Activated naive CD8-positive, alpha-beta T cell (primary cell): ENCODE measurements at regions not wholly inside any gene's neighbourhood (a gene's known extent, or its start where the extent isn't known, plus 50 kb on each side); places are given as distances from the start of the nearest gene placed in this dataset.
"Not testable (repeated sequence)": the region's sequence is repeated elsewhere in the genome, so short reads cannot be mapped to it uniquely, and the experiment has no call there.

Source experiments
- H3K27ac Mint-ChIP-seq: one replicate; pipeline ENCODE4 v1.8.0; 2021; ENCODE audit warnings: mixed read lengths
- H3K27me3 Mint-ChIP-seq: one replicate; pipeline ENCODE4 v1.8.0; 2021; ENCODE audit warnings: mixed read lengths
- H3K36me3 Mint-ChIP-seq: one replicate; pipeline ENCODE4 v1.8.0; 2021; ENCODE audit warnings: mixed read lengths
- H3K4me1 Mint-ChIP-seq: one replicate; pipeline ENCODE4 v1.8.0; 2021; ENCODE audit warnings: low read depth, mixed read lengths
- H3K4me3 Mint-ChIP-seq: one replicate; pipeline ENCODE4 v1.8.0; 2021; ENCODE audit warnings: mild to moderate bottlenecking, mixed read lengths
- H3K9me3 Mint-ChIP-seq: one replicate; pipeline ENCODE4 v1.8.0; 2021; ENCODE audit warnings: low read depth, mixed read lengths

GRCh38 chr3:82110721-82111120, 349.3 kb upstream of the GBE1 start:
- not testable (repeated sequence) for H3K9me3 Mint-ChIP-seq, H3K4me3 Mint-ChIP-seq, H3K27ac Mint-ChIP-seq, H3K27me3 Mint-ChIP-seq, H3K4me1 Mint-ChIP-seq, H3K36me3 Mint-ChIP-seq

GRCh38 chr3:82103241-82103640, 341.8 kb upstream of the GBE1 start:
- no peaks in the 10 kb centered on the region for H3K9me3 Mint-ChIP-seq
- H3K36me3 Mint-ChIP-seq: no peaks in the 10 kb centered on the region
- H3K27ac Mint-ChIP-seq: no peak overlapping the region
- H3K4me1 Mint-ChIP-seq: no peaks in the 10 kb centered on the region
- no peak overlapping the region for H3K4me3 Mint-ChIP-seq
- no peaks in the 10 kb centered on the region for H3K27me3 Mint-ChIP-seq

- H3K4me1 Mint-ChIP-seq: no peaks in the 10 kb centered on the region
- no peaks in the 10 kb centered on the region for H3K27me3 Mint-ChIP-seq
- H3K9me3 Mint-ChIP-seq: no peaks in the 10 kb centered on the region
- no peaks in the 10 kb centered on the region for H3K36me3 Mint-ChIP-seq
- no peak overlapping the region for H3K27ac Mint-ChIP-seq
- H3K4me3 Mint-ChIP-seq: no peak overlapping the region
These were observed 338.9 kb upstream of the GBE1 start for GRCh38 chr3:82100378-82100777.

GRCh38 chr3:82093641-82094040, 332.2 kb upstream of the GBE1 start:
- no peak overlapping the region for H3K27ac Mint-ChIP-seq
- no peaks in the 10 kb centered on the region for H3K4me1 Mint-ChIP-seq
- no peaks in the 10 kb centered on the region for H3K9me3 Mint-ChIP-seq
- H3K36me3 Mint-ChIP-seq: no peaks in the 10 kb centered on the region
- no peaks in the 10 kb centered on the region for H3K27me3 Mint-ChIP-seq
- H3K4me3 Mint-ChIP-seq: no peak overlapping the region

GRCh38 chr3:82088749-82089148, 327.3 kb upstream of the GBE1 start:
- Mint-ChIP-seq H3K27me3 (no peaks in the 10 kb centered on the region), H3K27ac (no peak overlapping the region), H3K9me3 (no peaks in the 10 kb centered on the region), H3K4me1 (no peaks in the 10 kb centered on the region), H3K36me3 (no peaks in the 10 kb centered on the region), H3K4me3 (no peak overlapping the region)

GRCh38 chr3:82087958-82088357, 326.5 kb upstream of the GBE1 start:
- Mint-ChIP-seq H3K4me3 (no peak overlapping the region), H3K4me1 (no peaks in the 10 kb centered on the region), H3K36me3 (no peaks in the 10 kb centered on the region), H3K9me3 (no peaks in the 10 kb centered on the region), H3K27me3 (no peaks in the 10 kb centered on the region), H3K27ac (no peak overlapping the region)

GRCh38 chr3:82085851-82086475, 324.5 kb upstream of the GBE1 start:
- no peaks in the 10 kb centered on the region for H3K36me3 Mint-ChIP-seq
- H3K27me3 Mint-ChIP-seq: no peaks in the 10 kb centered on the region
- no peak overlapping the region for H3K27ac Mint-ChIP-seq
- no peaks in the 10 kb centered on the region for H3K9me3 Mint-ChIP-seq
- no peak overlapping the region for H3K4me3 Mint-ChIP-seq
- H3K4me1 Mint-ChIP-seq: no peaks in the 10 kb centered on the region

GRCh38 chr3:82085356-82085755, 323.9 kb upstream of the GBE1 start:
- no peaks in the 10 kb centered on the region for H3K4me1 Mint-ChIP-seq
- no peaks in the 10 kb centered on the region for H3K27me3 Mint-ChIP-seq
- no peak overlapping the region for H3K4me3 Mint-ChIP-seq
- H3K36me3 Mint-ChIP-seq: no peaks in the 10 kb centered on the region
- H3K9me3 Mint-ChIP-seq: no peaks in the 10 kb centered on the region
- no peak overlapping the region for H3K27ac Mint-ChIP-seq

GRCh38 chr3:82084824-82085223, 323.4 kb upstream of the GBE1 start:
- no peak overlapping the region for H3K27ac Mint-ChIP-seq
- H3K4me3 Mint-ChIP-seq: no peak overlapping the region
- H3K36me3 Mint-ChIP-seq: no peaks in the 10 kb centered on the region
- no peaks in the 10 kb centered on the region for H3K27me3 Mint-ChIP-seq
- no peaks in the 10 kb centered on the region for H3K9me3 Mint-ChIP-seq
- no peaks in the 10 kb centered on the region for H3K4me1 Mint-ChIP-seq

GRCh38 chr3:82082796-82083195, 321.4 kb upstream of the GBE1 start:
- no peaks in the 10 kb centered on the region for H3K27me3 Mint-ChIP-seq
- H3K36me3 Mint-ChIP-seq: no peaks in the 10 kb centered on the region
- H3K9me3 Mint-ChIP-seq: no peaks in the 10 kb centered on the region
- no peak overlapping the region for H3K4me3 Mint-ChIP-seq
- H3K27ac Mint-ChIP-seq: no peak overlapping the region
- no peaks in the 10 kb centered on the region for H3K4me1 Mint-ChIP-seq

GRCh38 chr3:82081351-82081750, 319.9 kb upstream of the GBE1 start:
- H3K27ac Mint-ChIP-seq: no peak overlapping the region
- H3K36me3 Mint-ChIP-seq: no peaks in the 10 kb centered on the region
- H3K4me1 Mint-ChIP-seq: no peaks in the 10 kb centered on the region
- no peaks in the 10 kb centered on the region for H3K9me3 Mint-ChIP-seq
- no peak overlapping the region for H3K4me3 Mint-ChIP-seq
- no peaks in the 10 kb centered on the region for H3K27me3 Mint-ChIP-seq

GRCh38 chr3:82080792-82081191, 319.3 kb upstream of the GBE1 start:
- Mint-ChIP-seq H3K27me3 (no peaks in the 10 kb centered on the region), H3K9me3 (no peaks in the 10 kb centered on the region), H3K4me3 (no peak overlapping the region), H3K27ac (no peak overlapping the region), H3K4me1 (no peaks in the 10 kb centered on the region), H3K36me3 (no peaks in the 10 kb centered on the region)

- no peaks in the 10 kb centered on the region for H3K27me3 Mint-ChIP-seq
- no peak overlapping the region for H3K4me3 Mint-ChIP-seq
- H3K4me1 Mint-ChIP-seq: no peaks in the 10 kb centered on the region
- H3K9me3 Mint-ChIP-seq: no peaks in the 10 kb centered on the region
- no peak overlapping the region for H3K27ac Mint-ChIP-seq
- no peaks in the 10 kb centered on the region for H3K36me3 Mint-ChIP-seq
These were observed 318.8 kb upstream of the GBE1 start for GRCh38 chr3:82080261-82080660.

- Mint-ChIP-seq H3K4me3 (no peak overlapping the region), H3K4me1 (no peaks in the 10 kb centered on the region), H3K27me3 (no peaks in the 10 kb centered on the region), H3K9me3 (no peaks in the 10 kb centered on the region), H3K36me3 (no peaks in the 10 kb centered on the region), H3K27ac (no peak overlapping the region)
These were observed 318.0 kb upstream of the GBE1 start for GRCh38 chr3:82079335-82079890.

GRCh38 chr3:82078246-82078645, 316.8 kb upstream of the GBE1 start:
- Mint-ChIP-seq H3K4me1 (no peaks in the 10 kb centered on the region), H3K4me3 (no peak overlapping the region), H3K27me3 (no peaks in the 10 kb centered on the region), H3K9me3 (no peaks in the 10 kb centered on the region), H3K27ac (no peak overlapping the region), H3K36me3 (no peaks in the 10 kb centered on the region)

GRCh38 chr3:82067420-82067819, 306.0 kb upstream of the GBE1 start:
- H3K27ac Mint-ChIP-seq: no peak overlapping the region
- no peak overlapping the region for H3K4me3 Mint-ChIP-seq
- H3K36me3 Mint-ChIP-seq: no peaks in the 10 kb centered on the region
- H3K9me3 Mint-ChIP-seq: no peaks in the 10 kb centered on the region
- peaks cover 6% of the 10 kb centered on the region for H3K27me3 Mint-ChIP-seq
- no peaks in the 10 kb centered on the region for H3K4me1 Mint-ChIP-seq
